Calu3 (cell line): ENCODE measurements at regions not wholly inside any gene's neighbourhood (a gene's known extent, or its start where the extent isn't known, plus 50 kb on each side); places are given as distances from the start of the nearest gene placed in this dataset.

Experiments used
- BruUV-seq: library from RNA; stranded (reverse); fragments of 400-500 nt; replicated peaks from 2 replicates; lab custom pipeline; 2021; lab: Mats Ljungman, UMichigan
- CTCF ChIA-PET: fragments of 300-600 bp; sonication (Branson Sonifier 250); formaldehyde crosslinking; loops from one replicate; lab custom pipeline; 2022; ENCODE audit warnings: antibody characterized with exemption; lab: Charles Lee
- DNase-seq: peaks from one replicate; pipeline ENCODE4 v3.0.0; 2022
- H3K27ac Mint-ChIP-seq: one replicate; pipeline ENCODE4 v1.8.0; 2022; ENCODE audit warnings: mixed read lengths; ENCODE audit not compliant: unreplicated experiment
- H3K27me3 Mint-ChIP-seq: one replicate; pipeline ENCODE4 v1.8.0; 2022; ENCODE audit warnings: mixed read lengths; ENCODE audit not compliant: unreplicated experiment
- H3K36me3 Mint-ChIP-seq: one replicate; pipeline ENCODE4 v1.8.0; 2022; ENCODE audit warnings: mild to moderate bottlenecking, moderate library complexity, mixed read lengths; ENCODE audit not compliant: insufficient read depth, unreplicated experiment
- H3K4me1 Mint-ChIP-seq: one replicate; pipeline ENCODE4 v1.8.0; 2022; ENCODE audit warnings: mild to moderate bottlenecking, low read depth, mixed read lengths; ENCODE audit not compliant: unreplicated experiment
- H3K4me3 Mint-ChIP-seq: one replicate; pipeline ENCODE4 v1.8.0; 2022; ENCODE audit warnings: mild to moderate bottlenecking, low read depth, moderate library complexity, mixed read lengths; ENCODE audit not compliant: unreplicated experiment
- H3K9me3 Mint-ChIP-seq: one replicate; pipeline ENCODE4 v1.8.0; 2022; ENCODE audit warnings: low read depth, mixed read lengths; ENCODE audit not compliant: unreplicated experiment
- intact Hi-C: fragments of 100-400 bp; cut with micrococcal nuclease; formaldehyde crosslinking; loops from one replicate; pipeline ENCODE4 v1.10.0; 2022; ENCODE audit not compliant: unreplicated experiment
- TF ChIP-seq, protein P1 (sequence below): fragments of 200-600 bp; IDR thresholded peaks from one replicate; pipeline ENCODE4 v1.8.0; 2022; ENCODE audit warnings: antibody characterized with exemption; ENCODE audit not compliant: unreplicated experiment

DNA sequence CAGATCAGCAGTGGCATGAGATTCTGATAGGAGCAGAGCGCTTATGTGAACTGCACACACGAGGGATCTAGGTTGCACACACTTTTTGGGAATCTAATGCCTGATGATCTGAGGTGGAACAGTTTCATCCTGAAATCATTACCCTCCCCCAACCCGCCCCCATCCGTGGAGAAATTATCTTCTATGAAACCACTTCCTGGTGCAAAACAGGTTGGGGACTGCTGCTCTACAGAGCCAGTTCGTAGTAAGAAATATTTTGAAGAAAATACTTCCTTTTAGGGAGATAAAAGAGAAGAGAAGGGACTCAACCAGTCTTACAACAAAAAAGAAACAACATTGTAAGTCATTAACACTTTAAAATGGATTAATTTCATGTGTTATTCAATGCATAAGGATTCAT lies 1308.2 kb downstream of the GATA3 start:
- no peaks in the 10 kb centered on the region for H3K27me3 Mint-ChIP-seq
- no peak for DNase-seq
- H3K27ac Mint-ChIP-seq, result no peak overlapping the region
- no TSS peak for BruUV-seq
- H3K36me3 Mint-ChIP-seq, result no peaks in the 10 kb centered on the region
- no peaks in the 10 kb centered on the region for H3K4me1 Mint-ChIP-seq
- CTCF ChIA-PET, result no interaction called here
- H3K9me3 Mint-ChIP-seq, result peaks cover 7% of the 10 kb centered on the region
- TF ChIP-seq, protein P1, sequence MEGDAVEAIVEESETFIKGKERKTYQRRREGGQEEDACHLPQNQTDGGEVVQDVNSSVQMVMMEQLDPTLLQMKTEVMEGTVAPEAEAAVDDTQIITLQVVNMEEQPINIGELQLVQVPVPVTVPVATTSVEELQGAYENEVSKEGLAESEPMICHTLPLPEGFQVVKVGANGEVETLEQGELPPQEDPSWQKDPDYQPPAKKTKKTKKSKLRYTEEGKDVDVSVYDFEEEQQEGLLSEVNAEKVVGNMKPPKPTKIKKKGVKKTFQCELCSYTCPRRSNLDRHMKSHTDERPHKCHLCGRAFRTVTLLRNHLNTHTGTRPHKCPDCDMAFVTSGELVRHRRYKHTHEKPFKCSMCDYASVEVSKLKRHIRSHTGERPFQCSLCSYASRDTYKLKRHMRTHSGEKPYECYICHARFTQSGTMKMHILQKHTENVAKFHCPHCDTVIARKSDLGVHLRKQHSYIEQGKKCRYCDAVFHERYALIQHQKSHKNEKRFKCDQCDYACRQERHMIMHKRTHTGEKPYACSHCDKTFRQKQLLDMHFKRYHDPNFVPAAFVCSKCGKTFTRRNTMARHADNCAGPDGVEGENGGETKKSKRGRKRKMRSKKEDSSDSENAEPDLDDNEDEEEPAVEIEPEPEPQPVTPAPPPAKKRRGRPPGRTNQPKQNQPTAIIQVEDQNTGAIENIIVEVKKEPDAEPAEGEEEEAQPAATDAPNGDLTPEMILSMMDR, result no peak
- intact Hi-C loops, result no loop called here
- H3K4me3 Mint-ChIP-seq, result no peak overlapping the region

DNA sequence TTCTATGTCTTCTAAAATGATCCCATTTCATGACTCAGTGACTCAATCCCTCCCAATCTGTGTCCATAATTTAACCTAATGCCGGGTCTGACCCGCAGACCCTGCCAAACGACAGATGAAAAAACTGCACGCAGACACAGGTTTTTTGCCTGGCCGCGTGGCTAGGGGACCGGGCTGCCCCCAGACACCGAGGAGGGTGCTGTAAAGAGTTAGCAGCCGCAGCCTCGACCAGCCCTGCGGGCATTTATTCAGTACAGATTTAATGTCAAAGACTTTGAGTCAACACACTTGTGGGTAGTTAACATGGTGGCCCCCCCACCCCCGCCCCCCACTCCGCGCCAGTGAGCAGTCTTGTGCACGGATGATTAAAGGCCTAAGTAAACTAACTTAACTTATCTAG lies 1324.7 kb downstream of the GATA3 start:
- Mint-ChIP-seq H3K27ac (no peak overlapping the region), H3K4me1 (no peaks in the 10 kb centered on the region), H3K27me3 (no peaks in the 10 kb centered on the region), H3K4me3 (no peak overlapping the region), H3K9me3 (peaks cover 6% of the 10 kb centered on the region), H3K36me3 (no peaks in the 10 kb centered on the region)
- CTCF ChIA-PET, result no interaction called here
- no peak for DNase-seq
- no TSS peak for BruUV-seq
- intact Hi-C loops, result no loop called here
- TF ChIP-seq, protein P1, result no peak

DNA sequence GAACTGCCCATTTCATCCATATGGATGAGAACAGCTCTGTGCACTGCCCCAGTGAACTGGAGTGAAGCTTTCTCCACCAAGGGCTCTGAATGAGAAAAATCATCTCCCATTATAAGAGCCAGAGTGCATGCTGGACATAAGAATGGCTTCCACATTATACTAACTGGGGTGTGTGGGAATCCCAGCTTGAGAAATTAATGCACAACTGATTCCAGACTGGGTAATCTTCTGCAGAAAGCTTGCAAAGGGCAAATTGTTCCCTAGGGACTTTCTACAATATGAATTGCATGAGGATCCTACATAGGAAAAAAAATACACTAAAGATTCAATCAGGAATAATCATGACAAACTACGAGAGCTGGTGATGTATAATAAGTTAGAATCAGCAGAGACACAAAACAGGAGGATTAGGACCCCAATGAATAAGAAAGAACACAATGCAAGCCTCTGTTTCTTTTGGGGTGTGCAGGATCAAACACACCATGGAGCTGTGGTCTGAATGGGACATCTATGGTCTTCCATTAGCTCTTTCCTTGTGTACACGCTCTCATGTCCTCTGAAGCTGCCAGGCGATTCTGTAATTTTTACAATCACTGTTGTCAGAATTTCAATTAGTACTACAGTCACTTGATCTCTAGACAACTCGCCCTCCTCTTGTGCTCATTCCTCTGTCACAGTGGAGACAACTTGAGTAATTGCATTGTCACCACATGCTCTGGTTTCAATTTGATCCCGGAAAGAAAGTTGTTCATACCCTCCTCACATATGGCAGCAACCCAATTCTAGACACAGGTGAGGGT lies 1327.4 kb downstream of the GATA3 start:
- CTCF ChIA-PET, result no interaction called here
- Mint-ChIP-seq H3K27ac (no peak overlapping the region), H3K4me3 (no peak overlapping the region)

DNA sequence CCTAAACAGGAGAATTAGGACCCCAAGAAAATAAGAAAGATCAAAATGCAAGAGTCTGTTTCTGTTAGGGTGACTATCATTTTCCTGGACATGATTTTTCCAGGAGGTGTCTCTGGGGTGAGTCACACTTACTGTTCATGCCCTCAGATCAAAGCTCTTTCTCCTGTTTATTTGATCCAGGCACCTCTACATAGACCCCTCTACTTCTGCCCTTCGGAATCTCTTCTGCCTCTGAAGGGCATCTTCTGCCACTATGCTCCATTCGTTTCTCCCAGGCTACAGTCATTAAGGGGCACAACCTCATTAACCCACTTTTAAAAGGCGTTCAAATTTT lies 1328.0 kb downstream of the GATA3 start:
- no peak for DNase-seq
- Mint-ChIP-seq H3K4me3 (no peak overlapping the region), H3K27me3 (no peaks in the 10 kb centered on the region), H3K36me3 (no peaks in the 10 kb centered on the region), H3K9me3 (peaks cover 6% of the 10 kb centered on the region), H3K27ac (no peak overlapping the region), H3K4me1 (no peaks in the 10 kb centered on the region)
- CTCF ChIA-PET, result no interaction called here
- intact Hi-C loops, result no loop called here
- no TSS peak for BruUV-seq
- TF ChIP-seq, protein P1, result no peak

More for the DNA sequence above, 1327.4 kb downstream of the GATA3 start:
- no TSS peak for BruUV-seq
- Mint-ChIP-seq H3K27me3 (no peaks in the 10 kb centered on the region), H3K4me1 (no peaks in the 10 kb centered on the region), H3K9me3 (peaks cover 6% of the 10 kb centered on the region), H3K36me3 (no peaks in the 10 kb centered on the region)
- TF ChIP-seq, protein P1, result no peak
- intact Hi-C loops, result no loop called here
- DNase-seq, result no peak
